NOMO-1 treated with DMSO at 0.1 percent for 48 hours (cell line): ENCODE measurements at regions not wholly inside any gene's neighbourhood (a gene's known extent, or its start where the extent isn't known, plus 50 kb on each side); places are given as distances from the start of the nearest gene placed in this dataset.

Experiments
- DNase-seq: peaks from one replicate; lab custom pipeline; 2025; ENCODE audit not compliant: unreplicated experiment; lab: John Stamatoyannopoulos, UW

DNA sequence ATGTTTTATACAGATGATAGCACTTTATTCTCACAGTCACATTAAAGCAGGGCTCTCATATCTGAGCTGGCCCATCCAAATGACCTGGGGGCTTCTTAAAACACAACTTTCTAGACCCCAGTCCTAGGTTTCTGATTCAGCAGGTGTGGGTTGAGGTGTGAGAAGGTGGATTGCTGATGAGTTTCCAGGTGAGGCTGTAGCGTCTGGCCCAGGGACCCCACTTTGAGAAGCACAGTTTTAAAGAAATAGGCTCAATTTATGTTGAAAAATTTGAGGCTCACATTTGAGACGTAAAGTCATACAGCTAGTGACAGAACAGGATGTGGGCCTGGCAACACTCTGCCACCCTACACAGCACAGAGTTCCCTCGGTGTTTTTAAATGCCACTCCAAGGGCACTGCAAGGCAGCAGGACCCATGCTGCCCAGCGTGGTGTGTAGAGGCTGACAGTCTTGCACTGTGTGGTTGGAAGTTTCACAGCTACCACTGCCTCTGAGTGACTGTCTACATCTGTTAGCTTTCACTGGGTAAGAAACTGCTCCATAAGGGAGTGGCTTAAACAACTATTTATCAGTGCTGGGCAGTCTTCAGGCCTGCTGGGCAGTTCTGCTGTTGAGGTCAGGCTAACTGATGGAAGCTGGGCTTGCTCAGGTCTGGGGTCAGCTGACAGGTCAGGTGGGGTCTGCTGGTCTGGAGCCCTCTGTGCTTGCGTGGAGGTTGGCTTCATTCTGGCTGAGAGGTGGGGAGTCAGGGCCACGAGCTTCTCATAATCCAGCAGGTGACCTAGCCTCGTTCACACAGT lies 319.7 kb downstream of the CXCL12 start:
- no peak for DNase-seq

DNA sequence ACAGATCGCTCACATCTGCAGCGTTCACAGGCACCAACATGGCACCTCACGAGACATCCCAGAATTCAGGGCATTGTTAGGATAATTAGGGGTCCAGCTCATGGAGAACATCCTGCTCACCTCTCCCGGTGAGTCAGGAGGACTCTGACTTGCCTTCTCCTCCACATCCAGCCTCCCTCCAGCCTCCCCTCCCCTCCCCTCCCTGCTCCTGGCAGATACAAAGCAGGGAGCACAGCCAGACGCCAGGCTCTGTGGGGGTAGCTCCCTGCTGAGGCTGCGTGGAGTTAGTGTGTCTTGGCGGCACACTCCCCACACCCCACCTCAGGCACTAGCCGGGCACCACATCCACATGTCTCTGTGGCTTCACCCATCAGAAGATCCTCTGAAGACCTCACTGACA lies 320.6 kb downstream of the CXCL12 start:
- no peak for DNase-seq

DNA sequence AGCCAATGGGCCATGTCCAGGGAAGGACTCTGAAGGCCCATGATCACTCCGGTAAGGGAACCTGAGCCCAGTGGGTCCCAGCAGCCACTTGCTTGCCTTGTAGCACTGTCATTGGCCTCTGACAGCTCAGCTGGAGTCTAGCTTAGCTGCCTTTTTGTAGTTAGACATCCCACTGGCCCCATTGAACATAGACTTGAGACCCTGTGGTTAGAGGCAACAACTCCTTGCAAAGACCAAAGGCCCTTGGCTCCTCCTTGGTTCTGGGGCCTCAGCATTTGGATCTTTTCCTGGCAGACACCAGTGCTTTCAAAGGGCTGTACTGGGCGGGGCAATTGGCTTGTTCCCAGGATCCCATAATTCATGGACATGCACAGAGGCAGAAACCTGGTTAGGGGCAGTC lies 321.2 kb downstream of the CXCL12 start:
- DNase-seq = no peak

DNA sequence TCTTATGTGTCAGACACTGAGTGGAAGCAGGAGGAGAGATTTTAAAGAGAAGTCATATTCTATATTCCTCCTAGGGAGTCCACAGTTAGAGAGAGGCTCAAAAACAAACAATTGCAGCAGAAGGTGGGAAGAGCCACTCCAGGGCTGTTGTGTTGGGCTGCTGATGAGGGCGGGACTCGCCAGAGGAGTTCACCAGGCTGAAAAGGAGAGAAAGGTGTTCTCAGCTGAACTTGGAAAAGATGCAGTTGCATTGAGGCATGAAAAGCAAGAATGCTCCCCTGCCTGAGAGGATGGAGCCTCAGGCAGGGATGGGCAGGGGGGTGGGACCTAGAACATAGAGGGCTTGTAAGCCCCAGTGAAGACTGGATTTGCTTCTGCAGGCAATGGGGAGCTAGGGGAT lies 324.2 kb downstream of the CXCL12 start:
- no peak for DNase-seq

- DNase-seq = no peak
Measured at GRCh38 chr10:44060221-44060620, 324.7 kb downstream of the CXCL12 start.

DNA sequence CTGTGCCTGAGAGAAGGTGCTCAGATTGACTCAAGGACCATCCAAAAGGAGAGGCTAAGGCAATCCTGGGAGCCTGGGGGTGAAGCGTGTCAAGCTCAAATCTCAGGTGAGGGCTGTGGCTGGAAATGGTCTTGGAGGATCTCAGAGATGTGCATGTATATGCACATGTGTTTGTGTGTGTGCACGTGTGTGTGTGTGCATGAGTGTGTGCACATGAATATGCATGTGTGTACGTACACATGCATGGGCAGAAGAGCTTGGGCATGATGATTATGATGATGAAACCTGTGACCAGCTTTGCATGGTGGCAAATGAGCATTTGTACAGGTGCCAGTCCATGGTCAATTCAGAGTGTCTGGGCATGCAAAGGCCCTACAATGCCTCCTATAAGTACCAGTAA lies 326.6 kb downstream of the CXCL12 start:
- no peak for DNase-seq

DNA sequence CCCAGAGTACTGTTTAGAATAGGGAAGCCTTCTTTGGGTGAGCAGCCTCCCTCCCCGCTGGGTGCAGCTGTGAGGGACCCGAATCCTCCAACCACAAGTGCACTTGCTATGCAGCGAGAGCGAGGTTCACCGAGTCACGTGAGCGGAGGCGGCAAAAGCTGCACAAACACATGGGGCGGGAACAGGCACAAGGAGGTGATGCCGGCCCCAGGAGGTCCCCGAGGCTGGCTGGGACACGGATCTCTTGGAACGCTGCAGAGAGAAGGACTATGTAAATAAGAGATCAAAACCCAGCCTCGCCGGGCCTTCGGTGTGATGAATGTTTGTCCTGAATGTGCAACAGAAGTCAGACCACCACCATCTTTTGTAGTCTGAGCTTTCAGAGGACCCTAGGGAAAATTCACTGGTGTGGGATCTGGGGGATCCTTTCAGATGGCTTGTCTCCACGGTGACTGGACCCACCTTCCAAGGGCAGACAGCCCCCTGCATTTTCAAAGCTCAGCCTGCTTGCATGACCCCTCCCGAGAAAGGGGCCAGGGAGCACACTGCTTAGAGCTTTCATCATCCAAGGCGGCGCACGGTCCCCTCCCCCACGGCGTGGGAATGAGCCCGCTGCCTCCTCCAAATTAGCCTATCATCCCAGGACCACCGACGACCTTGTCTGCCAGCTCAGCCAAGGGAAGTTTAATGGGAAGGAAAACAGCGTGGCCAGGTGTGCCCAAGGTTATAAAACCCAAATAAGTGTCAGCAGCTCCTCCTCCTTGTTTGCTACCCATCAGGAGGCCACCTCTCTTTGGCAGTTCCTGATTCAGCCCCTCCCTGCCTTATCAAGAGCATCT lies 327.7 kb downstream of the CXCL12 start:
- DNase-seq = no peak

DNA sequence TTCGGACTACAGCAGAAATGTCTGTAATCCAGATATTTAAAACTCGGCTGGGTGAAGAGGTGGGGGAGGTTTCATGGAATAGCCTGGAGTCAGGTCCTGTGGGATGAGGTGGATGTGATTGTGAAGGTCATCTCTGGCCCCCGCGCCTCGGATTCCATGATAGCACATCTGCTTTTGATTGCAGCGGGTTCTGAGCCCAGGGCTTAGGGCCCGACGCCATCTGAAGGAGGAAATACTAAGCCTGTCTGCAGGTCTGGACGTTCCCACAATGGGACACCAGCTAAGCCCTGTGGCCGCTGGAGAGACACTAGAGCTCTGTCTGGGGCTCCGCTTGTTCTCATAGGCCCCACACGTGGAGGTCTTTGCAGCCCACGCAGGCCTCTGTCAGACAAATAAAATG lies 328.7 kb downstream of the CXCL12 start:
- DNase-seq = no peak

GRCh38 chr10:44054046-44054445 lies 330.9 kb downstream of the CXCL12 start:
- DNase-seq = no peak

- no peak for DNase-seq
Measured at GRCh38 chr10:44053391-44053790, 331.5 kb downstream of the CXCL12 start.

DNA sequence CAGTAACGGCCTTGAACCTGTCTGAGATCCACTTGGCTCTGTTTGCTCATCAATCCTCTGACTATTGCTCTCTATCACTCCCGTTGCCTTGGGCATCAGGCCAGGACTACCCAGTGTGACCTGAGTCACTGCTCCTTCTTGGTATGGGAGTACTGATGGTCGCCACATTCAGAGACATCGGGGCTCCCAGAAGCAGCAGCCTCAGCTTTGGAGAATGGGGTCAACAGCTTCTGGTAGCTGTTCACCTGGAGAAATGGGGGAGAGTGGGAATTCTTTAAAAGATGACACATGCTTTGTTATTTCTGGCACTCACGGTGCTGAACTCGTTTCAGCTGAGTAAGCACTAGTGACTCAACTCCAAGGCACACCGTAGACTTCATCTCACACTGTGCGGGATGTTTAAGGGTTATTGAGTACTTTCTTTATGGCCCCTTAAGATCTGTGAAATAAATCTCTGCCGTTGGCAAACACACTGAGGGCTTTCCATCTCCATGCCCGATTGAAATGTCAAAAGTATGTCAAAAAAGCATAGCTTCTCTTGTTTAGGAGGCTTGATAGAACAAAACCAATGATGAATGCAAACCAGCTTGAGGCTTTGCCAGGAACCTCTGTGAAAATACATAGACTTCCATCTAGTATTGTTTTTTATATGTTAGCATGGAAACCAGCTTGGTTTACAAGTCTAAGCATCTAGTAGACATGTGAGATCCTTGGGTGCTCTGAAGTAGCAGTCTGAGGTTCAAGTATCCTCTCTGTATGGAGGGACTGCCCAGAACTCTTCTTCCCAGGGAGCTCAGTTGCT lies 333.1 kb downstream of the CXCL12 start:
- DNase-seq = no peak

DNA sequence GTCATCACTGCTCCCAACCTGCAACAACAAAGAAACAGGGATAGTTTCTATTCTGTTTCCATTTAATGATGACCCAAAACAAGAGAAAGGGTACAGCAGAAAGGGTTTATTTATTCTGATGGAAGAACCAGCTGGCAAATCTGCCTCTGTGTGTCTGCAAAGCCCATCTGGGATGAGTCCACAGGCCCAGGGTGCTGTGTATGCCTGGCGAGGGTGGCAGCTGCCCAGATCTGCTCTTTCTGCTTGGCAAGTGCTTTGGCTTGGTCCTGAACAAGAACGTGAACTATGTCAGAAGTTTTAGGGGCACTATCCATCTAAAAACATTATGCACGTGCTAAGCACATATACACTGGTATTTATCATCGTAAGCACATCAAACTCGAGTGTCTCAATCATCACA lies 333.8 kb downstream of the CXCL12 start:
- DNase-seq = no peak

DNA sequence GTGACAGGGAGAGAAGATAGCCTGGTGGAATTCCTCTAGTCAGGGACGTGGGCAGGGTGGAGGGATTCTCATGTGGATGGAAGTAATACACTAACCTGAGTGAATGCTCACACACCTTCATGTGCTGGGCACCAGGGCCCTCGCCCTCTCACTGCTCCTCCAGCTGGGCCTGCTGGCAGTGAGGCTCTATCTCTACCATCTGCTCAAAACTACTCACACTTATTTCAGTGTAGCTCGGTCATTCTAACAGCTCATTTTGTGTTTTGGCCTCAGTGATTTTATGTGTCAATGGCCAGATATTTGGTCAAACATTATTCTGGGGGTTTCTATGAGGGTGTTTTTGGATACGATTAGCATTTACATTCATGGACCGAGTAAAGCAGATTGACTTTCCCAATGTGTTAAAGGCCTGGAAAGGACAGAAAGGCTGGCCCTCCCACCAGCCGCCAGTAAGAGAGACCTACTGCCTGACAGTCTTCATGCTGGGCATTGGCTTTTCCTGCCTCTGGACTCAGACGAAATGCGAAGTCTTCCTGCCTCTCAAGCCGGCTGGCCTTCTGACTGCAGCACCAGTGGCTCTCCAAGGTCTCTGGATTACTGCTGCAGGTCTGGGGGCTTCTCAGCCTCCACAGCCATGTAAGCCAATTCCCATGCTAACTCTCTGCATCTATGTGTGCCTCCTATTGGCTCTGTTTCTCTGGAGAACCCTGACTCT lies 335.4 kb downstream of the CXCL12 start:
- DNase-seq = no peak

GRCh38 chr10:44047361-44047760 lies 337.5 kb downstream of the CXCL12 start:
- DNase-seq = no peak

- no peak for DNase-seq
Measured at GRCh38 chr10:44046605-44047004, 338.3 kb downstream of the CXCL12 start.

DNA sequence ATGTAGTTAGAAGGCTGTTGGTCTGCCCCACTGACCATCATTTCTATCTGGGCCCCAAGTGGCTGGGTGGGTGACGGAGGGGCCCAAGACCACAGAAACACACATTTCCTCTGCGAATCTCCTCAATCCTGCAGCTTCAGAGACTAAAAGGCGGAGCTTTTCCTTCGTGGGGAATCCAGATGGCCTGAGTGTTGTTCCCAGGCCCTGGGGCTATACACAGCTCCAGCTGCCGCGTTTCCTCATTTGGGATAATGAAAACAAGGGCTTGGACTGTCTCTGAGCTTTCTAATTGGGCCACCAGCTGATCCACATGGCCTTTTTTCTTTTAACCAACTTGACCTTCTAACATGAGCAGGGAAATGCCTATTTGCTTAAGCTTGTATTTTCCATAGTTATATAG lies 339.9 kb downstream of the CXCL12 start:
- no peak for DNase-seq

- DNase-seq = no peak
Measured at GRCh38 chr10:44044549-44044948, 340.3 kb downstream of the CXCL12 start.

- no peak for DNase-seq
Measured at GRCh38 chr10:44043646-44044375, 341.1 kb downstream of the CXCL12 start.

GRCh38 chr10:44042926-44043602 lies 341.8 kb downstream of the CXCL12 start:
- DNase-seq = no peak
